GM12864 (cell line): ENCODE measurements at regions not wholly inside any gene's neighbourhood (a gene's known extent, or its start where the extent isn't known, plus 50 kb on each side); places are given as distances from the start of the nearest gene placed in this dataset.

ENCODE experiments used
- DNase-seq: peaks from one replicate; pipeline ENCODE4 v3.0.0-alpha.2; 2011; ENCODE audit warnings: low read depth
- H3K4me3 ChIP-seq: 2 replicates; pipeline ENCODE4 v1.5.1; 2011; ENCODE audit warnings: mild to moderate bottlenecking, low read depth, low read length, control low read depth
- CTCF ChIP-seq: IDR thresholded peaks from 2 replicates; pipeline ENCODE4 v1.5.1; 2011; ENCODE audit warnings: low read depth, mild to moderate bottlenecking, moderate library complexity, low read length, control low read depth, inconsistent platforms; ENCODE audit errors: missing control alignments

GRCh38 chr18:60543646-60544045 is 171.1 kb upstream of the MC4R start:
- no peak for DNase-seq
- H3K4me3 ChIP-seq = no peak overlapping the region
- TF ChIP-seq CTCF = no peak

- DNase-seq = peak; percentile 22
- H3K4me3 ChIP-seq = no peak overlapping the region
- peak; percentile 54 for TF ChIP-seq CTCF
These were observed 176.9 kb upstream of the MC4R start for GRCh38 chr18:60549338-60549960.

GRCh38 chr18:60552948-60553347 is 180.4 kb upstream of the MC4R start:
- TF ChIP-seq CTCF = no peak
- H3K4me3 ChIP-seq = no peak overlapping the region
- DNase-seq = no peak

- TF ChIP-seq CTCF = no peak
- DNase-seq = no peak
- H3K4me3 ChIP-seq = no peak overlapping the region
These were observed 182.4 kb upstream of the MC4R start for GRCh38 chr18:60554967-60555366.

GRCh38 chr18:60555625-60556024 is 183.1 kb upstream of the MC4R start:
- DNase-seq = no peak
- no peak overlapping the region for H3K4me3 ChIP-seq
- TF ChIP-seq CTCF = no peak

GRCh38 chr18:60556326-60556725 is 183.8 kb upstream of the MC4R start:
- no peak overlapping the region for H3K4me3 ChIP-seq
- no peak for TF ChIP-seq CTCF
- DNase-seq = no peak

GRCh38 chr18:60560071-60560470 is 187.5 kb upstream of the MC4R start:
- no peak for TF ChIP-seq CTCF
- DNase-seq = no peak
- H3K4me3 ChIP-seq = no peak overlapping the region
